Kidney epithelial cell (primary cell): ENCODE measurements at regions not wholly inside any gene's neighbourhood (a gene's known extent, or its start where the extent isn't known, plus 50 kb on each side); places are given as distances from the start of the nearest gene placed in this dataset.

Source experiments
- DNase-seq: peaks from one replicate; pipeline ENCODE4 v3.0.0-alpha.2; 2010; ENCODE audit warnings: low read depth
- H3K27me3 ChIP-seq: 2 replicates; pipeline ENCODE4 v1.6.0; 2011; ENCODE audit warnings: low read length; ENCODE audit not compliant: control insufficient read depth, insufficient read depth
- H3K36me3 ChIP-seq: 2 replicates; pipeline ENCODE4 v1.5.1; 2011; ENCODE audit warnings: low read length; ENCODE audit not compliant: control insufficient read depth, insufficient read depth
- H3K4me3 ChIP-seq: 2 replicates; pipeline ENCODE4 v1.5.1; 2011; ENCODE audit warnings: low read depth, mild to moderate bottlenecking, control low read depth, low read length
- TF ChIP-seq, protein P1 (sequence below): IDR thresholded peaks from 2 replicates; pipeline ENCODE4 v1.5.1; 2011; ENCODE audit warnings: mild to moderate bottlenecking, moderate library complexity, low read length, control low read depth, inconsistent platforms; ENCODE audit not compliant: insufficient read depth, poor library complexity, severe bottlenecking

DNA sequence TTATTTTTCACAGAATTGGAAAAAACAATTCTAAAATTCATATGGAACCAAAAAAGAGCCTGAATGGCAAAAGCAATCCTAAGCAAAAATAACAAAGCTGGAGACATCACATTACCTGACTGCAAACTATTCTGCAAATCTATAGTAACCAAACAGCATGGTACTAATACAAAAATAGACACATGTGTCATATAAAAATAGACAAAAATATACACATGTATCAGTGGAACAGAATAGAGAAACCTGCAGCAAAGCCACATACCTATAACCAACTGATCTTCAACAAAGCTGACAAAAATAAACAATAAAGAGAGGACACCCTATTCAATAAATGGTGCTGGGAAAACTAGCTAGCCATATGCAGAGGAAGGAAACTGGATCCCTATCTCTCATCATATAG is 259.6 kb downstream of the IGSF11 start:
- TF ChIP-seq, protein P1, sequence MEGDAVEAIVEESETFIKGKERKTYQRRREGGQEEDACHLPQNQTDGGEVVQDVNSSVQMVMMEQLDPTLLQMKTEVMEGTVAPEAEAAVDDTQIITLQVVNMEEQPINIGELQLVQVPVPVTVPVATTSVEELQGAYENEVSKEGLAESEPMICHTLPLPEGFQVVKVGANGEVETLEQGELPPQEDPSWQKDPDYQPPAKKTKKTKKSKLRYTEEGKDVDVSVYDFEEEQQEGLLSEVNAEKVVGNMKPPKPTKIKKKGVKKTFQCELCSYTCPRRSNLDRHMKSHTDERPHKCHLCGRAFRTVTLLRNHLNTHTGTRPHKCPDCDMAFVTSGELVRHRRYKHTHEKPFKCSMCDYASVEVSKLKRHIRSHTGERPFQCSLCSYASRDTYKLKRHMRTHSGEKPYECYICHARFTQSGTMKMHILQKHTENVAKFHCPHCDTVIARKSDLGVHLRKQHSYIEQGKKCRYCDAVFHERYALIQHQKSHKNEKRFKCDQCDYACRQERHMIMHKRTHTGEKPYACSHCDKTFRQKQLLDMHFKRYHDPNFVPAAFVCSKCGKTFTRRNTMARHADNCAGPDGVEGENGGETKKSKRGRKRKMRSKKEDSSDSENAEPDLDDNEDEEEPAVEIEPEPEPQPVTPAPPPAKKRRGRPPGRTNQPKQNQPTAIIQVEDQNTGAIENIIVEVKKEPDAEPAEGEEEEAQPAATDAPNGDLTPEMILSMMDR, result no peak
- Histone ChIP-seq H3K4me3 (no peak overlapping the region), H3K36me3 (no peaks in the 10 kb centered on the region), H3K27me3 (no peaks in the 10 kb centered on the region)
- no peak for DNase-seq

DNA sequence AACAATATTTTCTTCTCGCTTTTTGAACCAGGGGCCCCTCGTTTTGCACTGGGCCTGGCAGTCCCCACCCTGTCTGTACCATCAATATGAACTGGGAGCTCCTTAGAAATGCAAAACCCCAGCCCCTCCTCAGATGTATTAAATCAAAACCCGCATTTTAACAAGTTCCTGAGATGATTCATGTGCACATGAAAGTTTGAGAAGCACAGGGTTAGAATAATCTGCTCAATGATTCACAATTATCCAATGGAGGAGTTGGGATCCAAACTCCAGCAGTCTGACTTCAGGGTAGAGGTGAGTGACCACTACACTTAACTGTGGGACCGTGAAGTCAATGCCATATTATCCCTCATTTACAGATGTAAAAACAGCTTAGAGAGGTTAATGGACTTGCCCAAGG is 256.4 kb downstream of the IGSF11 start:
- no peak overlapping the region for H3K4me3 ChIP-seq
- TF ChIP-seq, protein P1, result no peak
- no peaks in the 10 kb centered on the region for H3K36me3 ChIP-seq
- no peaks in the 10 kb centered on the region for H3K27me3 ChIP-seq
- peak; percentile 4 for DNase-seq

DNA sequence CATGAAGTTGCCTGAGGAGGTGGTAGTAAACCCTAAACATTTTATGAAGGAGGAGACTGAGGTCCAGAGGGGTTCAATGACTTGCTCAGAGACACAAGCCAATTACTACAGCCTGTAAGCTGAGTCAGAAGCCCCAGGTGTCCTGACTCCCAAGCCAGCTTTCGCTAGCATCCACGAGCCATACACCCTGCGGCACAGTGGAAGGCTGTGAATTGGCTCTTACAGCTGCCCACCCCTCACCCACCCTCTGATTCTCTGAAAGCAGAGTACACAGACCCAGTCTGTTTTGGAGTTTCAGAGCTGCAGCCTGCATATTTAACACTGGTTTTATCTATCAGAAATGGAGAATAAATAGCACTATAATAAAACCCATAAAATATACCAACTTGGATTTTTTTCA is 253.4 kb downstream of the IGSF11 start:
- no peak for DNase-seq
- TF ChIP-seq, protein P1, result no peak
- H3K36me3 ChIP-seq, result no peaks in the 10 kb centered on the region
- H3K27me3 ChIP-seq, result no peaks in the 10 kb centered on the region
- H3K4me3 ChIP-seq, result no peak overlapping the region

DNA sequence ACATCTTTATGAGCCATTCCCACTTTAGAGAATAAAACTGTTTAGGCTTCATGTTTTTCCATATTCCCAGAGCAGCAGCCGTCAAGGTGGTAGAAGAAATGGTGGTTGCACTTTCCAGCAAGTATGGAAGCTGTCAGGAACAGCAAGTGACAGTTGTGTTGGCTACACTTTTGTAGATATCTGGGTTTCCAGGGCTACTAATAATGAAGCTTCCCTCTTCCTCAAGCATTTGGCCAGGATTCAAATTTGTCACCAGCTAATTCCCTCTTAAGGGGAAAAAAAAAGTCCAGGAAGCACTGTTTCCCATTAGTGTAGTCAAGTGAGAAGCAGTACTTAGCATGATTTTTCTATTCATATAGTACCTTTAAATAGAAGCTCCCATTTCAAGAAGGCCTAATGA is 252.8 kb downstream of the IGSF11 start:
- H3K36me3 ChIP-seq, result no peaks in the 10 kb centered on the region
- TF ChIP-seq, protein P1, result no peak
- H3K27me3 ChIP-seq, result no peaks in the 10 kb centered on the region
- DNase-seq, result no peak
- no peak overlapping the region for H3K4me3 ChIP-seq

DNA sequence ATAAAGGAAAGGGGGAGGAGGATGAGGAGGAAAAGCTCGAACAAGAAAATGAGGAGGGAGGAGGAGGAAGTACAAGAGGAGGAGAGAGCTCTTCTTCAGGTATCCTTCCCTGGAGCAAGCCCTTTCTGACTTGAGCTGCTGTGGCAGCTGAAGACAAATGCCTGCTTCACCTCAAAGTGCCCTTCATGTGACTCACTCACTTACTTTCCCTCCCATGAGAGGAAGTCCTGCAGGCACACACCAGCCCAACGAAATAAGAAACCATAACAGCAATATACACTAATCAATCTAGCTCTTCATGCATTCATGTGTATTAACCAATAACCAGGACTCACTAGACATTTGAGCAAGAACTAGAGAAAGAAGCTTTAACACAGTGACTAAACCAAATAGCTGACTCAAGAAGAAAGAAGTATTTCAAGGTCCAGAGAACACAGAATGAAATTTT is 251.9 kb downstream of the IGSF11 start:
- H3K4me3 ChIP-seq, result no peak overlapping the region
- TF ChIP-seq, protein P1, result no peak
- H3K36me3 ChIP-seq, result no peaks in the 10 kb centered on the region
- DNase-seq, result peak; percentile 12
- H3K27me3 ChIP-seq, result no peaks in the 10 kb centered on the region

DNA sequence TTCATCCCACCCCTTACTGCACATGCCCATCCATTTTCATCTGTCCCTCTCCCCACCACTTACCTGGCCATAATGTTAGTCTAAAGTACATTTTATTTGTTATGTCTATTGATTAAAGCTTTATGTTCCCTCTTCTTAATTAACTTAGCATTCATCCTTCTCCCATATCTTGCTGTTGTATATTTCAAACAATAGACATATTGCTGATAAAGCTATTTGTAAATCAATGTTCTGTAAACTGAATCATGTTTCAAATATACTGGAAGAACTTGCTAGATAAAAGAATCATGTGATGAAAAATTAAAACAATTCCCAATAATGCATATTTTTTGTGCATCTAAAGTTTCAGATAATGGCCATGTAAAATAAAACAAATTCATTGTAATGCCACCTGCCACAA is 249.2 kb downstream of the IGSF11 start:
- Histone ChIP-seq H3K36me3 (no peaks in the 10 kb centered on the region), H3K27me3 (no peaks in the 10 kb centered on the region), H3K4me3 (no peak overlapping the region)
- TF ChIP-seq, protein P1, result no peak
- DNase-seq, result no peak
